ENCODE measurements at regions not wholly inside any gene's neighbourhood (a gene's known extent, or its start where the extent isn't known, plus 50 kb on each side); places are given as distances from the start of the nearest gene placed in this dataset.
A peak's percentile ranks its signal among the peaks of the same experiment; 100 is the strongest.

DNA sequence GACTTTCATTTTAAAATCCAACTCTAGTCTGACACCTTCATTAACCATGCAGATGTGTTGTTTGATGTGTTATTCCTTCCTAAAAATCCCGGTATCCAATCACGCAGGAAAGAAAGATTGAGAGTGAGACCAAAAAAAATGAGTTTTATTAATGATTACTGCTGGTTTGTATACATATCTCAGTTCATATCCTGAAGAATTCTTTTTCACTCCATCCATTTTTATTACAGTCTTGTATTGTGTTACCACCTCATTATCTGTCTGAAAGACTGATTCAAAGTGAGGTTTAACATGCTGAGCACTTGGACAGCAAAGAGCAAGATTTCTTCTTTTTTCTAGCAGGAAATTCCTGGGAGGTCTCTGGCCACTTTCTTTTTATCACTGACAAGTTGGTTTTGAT lies 268.3 kb downstream of the CDH11 start:
- Mint-ChIP-seq H3K4me1 (no peaks in the 10 kb centered on the region), H3K9me3 (peaks cover 0 to 4% of the 10 kb centered on the region in 2 donors), H3K4me3 (no peak overlapping the region), H3K27me3 (no peaks in the 10 kb centered on the region), H3K27ac (peak overlapping the region in 1 of 2 donors; percentile 46)
- ATAC-seq (no peak), DNase-seq (no peak)

DNA sequence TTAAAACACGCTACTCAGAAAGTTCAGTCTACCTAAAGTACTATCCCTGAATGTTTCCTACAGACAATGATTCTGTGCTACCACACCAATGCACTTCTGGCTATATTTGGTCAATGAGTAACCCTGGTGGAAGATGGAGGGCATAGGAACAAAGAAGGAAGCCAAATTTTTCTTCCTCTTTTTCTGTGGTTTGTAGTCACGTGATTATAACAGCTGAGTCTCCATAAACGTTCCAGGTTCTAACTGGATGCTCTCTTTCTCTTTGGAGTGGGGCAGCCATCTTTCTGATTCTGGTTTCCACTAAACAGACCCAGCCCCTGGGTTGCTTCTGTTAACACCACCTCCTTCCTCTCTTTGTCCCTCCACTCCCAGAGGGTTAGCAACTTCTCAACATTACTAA lies 274.9 kb downstream of the CDH11 start:
- H3K4me1 Mint-ChIP-seq = no peaks in the 10 kb centered on the region
- no peak overlapping the region for H3K27ac Mint-ChIP-seq
- DNase-seq (no peak), ATAC-seq (no peak)
- no peaks in the 10 kb centered on the region for H3K27me3 Mint-ChIP-seq
- peaks cover 0 to 5% of the 10 kb centered on the region in 2 donors for H3K9me3 Mint-ChIP-seq
- no peak overlapping the region for H3K4me3 Mint-ChIP-seq

DNA sequence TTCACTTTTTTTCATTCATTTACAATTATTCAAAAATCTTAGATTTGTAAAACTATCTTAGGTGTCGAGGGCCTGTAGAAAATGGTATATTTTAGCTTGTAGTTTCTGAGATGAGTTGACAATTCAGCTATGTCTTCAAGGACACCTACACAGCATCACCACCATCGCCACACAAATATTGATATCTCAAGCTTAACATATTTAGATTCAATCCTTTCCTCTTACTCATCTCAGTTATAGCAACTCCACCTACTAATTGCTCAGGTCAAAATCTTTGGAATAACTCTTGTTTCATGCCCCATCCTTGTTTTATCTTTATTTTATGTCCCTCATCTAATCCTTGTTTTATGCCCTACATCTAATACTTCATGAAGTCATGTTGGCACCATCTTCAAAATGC lies 276.8 kb downstream of the CDH11 start:
- Mint-ChIP-seq H3K27me3 (no peaks in the 10 kb centered on the region), H3K9me3 (peaks cover 8 to 16% of the 10 kb centered on the region in 2 donors), H3K4me1 (no peaks in the 10 kb centered on the region), H3K4me3 (no peak overlapping the region), H3K27ac (no peak overlapping the region)
- no peak for DNase-seq
- no peak for ATAC-seq

DNA sequence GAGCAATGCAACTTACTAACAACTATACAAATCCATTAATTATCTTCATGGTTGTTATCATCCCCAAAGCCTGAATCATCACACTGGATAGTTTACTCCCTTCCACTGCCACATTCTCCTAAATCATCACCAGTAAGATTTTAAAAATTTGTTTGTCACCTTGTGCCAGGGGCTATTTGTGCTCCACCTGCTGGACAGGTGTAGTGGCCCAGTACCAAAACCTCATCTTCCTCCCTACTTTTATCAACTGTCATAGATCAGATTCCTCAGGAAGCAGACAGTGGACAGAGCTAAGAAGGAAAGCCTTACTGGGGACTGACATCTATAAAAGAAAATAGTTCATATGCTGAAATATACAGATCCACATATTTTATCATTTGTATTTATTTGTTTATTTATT lies 280.4 kb downstream of the CDH11 start:
- Mint-ChIP-seq H3K27me3 (no peaks in the 10 kb centered on the region), H3K27ac (no peak overlapping the region), H3K4me3 (no peak overlapping the region), H3K4me1 (no peaks in the 10 kb centered on the region), H3K9me3 (peaks cover 19 to 25% of the 10 kb centered on the region in 2 donors)
- DNase-seq = no peak
- ATAC-seq = no peak

DNA sequence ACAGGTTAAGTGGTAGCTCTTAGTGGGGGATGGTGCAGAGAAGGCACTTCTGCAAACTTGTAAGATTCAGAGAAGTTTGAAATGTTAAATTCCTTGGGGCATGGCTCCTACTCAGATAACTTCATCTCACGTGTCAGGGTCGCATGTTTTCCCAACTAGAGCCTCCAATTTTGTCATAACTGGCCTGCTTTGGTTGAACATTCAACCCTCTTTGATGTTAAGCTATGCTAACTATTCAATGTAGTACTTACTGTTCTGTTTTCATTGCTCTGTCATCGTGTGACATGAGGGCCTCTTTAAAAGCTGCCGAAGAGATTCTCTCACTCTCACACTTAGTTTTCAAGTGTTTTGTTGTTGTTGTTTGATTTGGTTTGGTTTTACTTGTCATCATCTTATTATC lies 280.8 kb downstream of the CDH11 start:
- Mint-ChIP-seq H3K9me3 (peaks cover 19 to 29% of the 10 kb centered on the region in 2 donors), H3K4me3 (no peak overlapping the region), H3K27me3 (no peaks in the 10 kb centered on the region), H3K27ac (no peak overlapping the region), H3K4me1 (no peaks in the 10 kb centered on the region)
- ATAC-seq = no peak
- DNase-seq = no peak

DNA sequence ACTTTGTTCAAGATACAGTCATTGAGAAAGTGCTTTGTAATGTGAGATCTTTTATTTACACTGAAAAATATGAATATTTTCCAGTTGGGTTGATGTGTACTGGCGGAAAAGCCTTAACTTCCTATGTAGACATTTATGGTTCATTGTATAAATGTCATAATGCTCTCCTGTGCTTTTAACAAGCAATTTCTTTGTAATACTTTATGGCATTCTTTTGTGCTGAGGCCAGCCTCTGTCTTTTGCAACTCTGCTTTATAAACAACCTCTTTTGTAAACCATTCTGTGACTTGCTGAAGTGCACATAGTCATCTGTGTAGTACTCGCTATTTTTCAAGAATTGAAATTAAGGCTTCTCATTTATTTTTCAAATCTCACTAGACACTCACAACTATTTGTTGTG lies 291.2 kb downstream of the CDH11 start:
- Mint-ChIP-seq H3K9me3 (peaks cover 13 to 36% of the 10 kb centered on the region in 2 donors), H3K4me1 (no peaks in the 10 kb centered on the region), H3K27ac (no peak overlapping the region), H3K27me3 (no peaks in the 10 kb centered on the region), H3K4me3 (no peak overlapping the region)
- no peak for ATAC-seq
- no peak for DNase-seq

DNA sequence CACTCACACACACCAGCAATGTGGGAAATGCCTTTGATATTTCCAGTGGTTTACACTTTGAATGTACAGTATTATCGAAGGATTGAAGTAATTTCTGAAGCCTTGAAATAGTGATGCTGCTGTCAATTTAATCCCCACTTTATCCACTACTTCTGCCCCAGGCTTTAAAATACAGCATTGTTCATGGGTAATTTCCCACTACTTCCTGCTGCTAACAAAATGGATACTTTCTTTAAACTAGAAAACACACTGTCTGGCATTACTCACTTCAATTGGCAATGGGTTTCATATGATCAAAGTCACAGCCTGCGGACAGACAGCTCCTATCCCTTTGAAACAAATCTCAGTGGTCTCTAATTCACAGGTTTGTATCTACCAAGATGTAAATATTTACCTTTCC lies 292.2 kb downstream of the CDH11 start:
- Mint-ChIP-seq H3K27ac (no peak overlapping the region), H3K4me1 (no peaks in the 10 kb centered on the region), H3K27me3 (no peaks in the 10 kb centered on the region), H3K4me3 (no peak overlapping the region), H3K9me3 (peaks cover 14 to 32% of the 10 kb centered on the region in 2 donors)
- DNase-seq (no peak), ATAC-seq (no peak)

DNA sequence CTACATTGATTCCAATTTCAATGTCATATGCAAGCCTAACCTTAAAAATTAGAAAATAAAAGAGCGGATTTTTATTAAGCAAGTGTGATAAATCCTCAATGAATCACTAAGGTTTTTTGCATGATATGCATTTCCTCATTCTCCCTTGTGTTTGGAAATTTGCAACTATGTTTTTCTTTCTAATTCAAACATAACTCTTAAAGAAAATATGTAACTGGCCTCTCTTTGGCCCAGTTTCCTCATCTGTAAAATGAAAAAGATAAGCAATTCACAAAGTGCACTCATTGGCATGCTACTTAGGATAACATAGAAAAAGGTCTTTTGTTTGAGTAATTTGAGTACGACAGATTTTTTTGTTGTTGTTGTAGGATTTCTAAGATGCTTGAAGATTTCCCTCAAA lies 295.5 kb downstream of the CDH11 start:
- Mint-ChIP-seq H3K4me3 (no peak overlapping the region), H3K9me3 (peaks cover 23 to 32% of the 10 kb centered on the region in 2 donors), H3K4me1 (no peaks in the 10 kb centered on the region), H3K27ac (no peak overlapping the region), H3K27me3 (no peaks in the 10 kb centered on the region)
- DNase-seq = no peak
- no peak for ATAC-seq

DNA sequence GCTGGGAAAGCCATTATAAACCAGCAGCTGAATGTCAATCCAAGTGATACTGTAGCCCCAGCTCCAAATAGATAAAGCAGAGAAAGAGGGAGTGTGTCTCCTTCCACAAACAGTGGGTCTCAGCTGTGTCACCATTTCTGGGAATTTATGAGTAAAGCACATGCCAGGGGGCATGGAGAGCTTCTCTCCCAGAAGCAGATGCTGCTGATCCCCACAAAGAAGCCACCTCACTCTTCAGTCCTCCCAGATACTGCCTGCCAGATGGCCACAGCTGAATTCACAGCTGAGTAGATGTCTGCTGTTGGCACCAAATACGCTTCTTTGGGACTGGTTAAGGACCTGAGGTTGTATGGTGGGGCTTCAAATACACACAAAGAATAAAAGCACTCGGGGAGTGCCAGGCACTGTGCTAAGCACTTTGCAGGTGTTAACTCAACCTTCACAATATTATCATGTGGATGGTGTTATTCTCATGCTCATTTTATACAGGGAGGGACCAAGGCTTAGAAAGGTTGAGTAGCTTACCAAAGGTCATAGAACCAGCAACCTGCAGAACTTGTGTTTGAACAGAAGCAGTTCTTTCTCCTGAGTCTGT lies 298.3 kb downstream of the CDH11 start:
- H3K4me3 Mint-ChIP-seq = no peak overlapping the region
- peaks cover 23 to 31% of the 10 kb centered on the region in 2 donors for H3K9me3 Mint-ChIP-seq
- no peak for ATAC-seq
- H3K27ac Mint-ChIP-seq = no peak overlapping the region
- H3K4me1 Mint-ChIP-seq = no peaks in the 10 kb centered on the region
- DNase-seq = no peak
- H3K27me3 Mint-ChIP-seq = no peaks in the 10 kb centered on the region

DNA sequence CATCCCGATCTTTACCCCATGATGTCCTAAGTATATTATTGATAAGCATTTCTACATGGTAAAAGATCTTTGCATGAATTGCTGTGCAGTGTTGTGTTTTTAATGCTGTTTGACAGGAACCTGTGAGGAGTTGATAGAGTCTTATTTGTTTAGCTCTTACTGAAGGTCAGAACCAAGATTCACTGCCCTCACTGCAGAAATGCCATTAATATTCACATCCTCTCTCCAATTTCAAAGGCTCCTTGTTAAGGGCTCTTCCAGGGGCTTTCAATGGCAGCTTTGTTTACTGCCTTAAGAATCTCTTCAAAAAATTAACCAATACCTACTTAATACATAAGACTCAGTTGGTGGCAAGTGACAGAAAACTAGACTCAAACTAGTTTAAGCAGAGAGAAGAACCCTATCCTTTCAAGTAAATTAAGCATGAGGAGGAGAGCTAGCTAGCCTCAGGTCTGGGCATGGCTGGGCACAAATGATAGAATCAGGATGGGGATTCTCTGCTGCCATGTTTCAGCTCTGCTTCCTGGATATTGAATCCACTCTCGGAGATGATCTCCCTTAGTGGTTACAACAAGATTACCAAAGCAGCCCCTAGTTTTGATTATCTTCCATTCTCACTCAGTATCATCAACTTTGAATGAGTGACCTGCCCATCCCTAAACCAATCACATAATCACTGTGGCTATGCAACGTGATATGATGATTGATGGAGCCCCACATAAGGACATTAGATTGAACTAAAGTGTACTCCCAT lies 311.8 kb downstream of the CDH11 start:
- no peak for ATAC-seq
- DNase-seq = no peak
- no peak overlapping the region for H3K4me3 Mint-ChIP-seq
- peaks cover 0 to 15% of the 10 kb centered on the region in 2 donors for H3K9me3 Mint-ChIP-seq
- H3K27me3 Mint-ChIP-seq = no peaks in the 10 kb centered on the region
- no peak overlapping the region for H3K27ac Mint-ChIP-seq
- no peaks in the 10 kb centered on the region for H3K4me1 Mint-ChIP-seq

DNA sequence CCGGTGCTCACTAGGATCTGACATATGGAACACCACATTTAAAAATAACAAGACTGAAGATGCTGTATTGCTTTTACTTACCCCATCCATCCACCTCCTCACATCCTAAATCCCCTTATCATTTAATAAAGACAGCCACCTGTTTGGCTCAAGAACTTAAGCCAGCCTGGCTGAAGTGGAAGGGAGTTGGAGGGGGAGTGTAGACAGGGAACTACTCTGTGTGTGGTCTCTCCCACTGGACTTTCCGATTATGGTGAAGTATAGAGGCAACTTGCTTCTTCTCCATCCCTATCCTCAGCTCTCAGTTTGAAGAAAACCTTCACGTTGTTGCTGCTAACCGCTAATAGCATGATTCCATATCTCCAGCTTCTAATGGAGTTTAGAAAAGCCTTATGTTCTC lies 313.4 kb downstream of the CDH11 start:
- ATAC-seq = no peak
- no peak for DNase-seq

DNA sequence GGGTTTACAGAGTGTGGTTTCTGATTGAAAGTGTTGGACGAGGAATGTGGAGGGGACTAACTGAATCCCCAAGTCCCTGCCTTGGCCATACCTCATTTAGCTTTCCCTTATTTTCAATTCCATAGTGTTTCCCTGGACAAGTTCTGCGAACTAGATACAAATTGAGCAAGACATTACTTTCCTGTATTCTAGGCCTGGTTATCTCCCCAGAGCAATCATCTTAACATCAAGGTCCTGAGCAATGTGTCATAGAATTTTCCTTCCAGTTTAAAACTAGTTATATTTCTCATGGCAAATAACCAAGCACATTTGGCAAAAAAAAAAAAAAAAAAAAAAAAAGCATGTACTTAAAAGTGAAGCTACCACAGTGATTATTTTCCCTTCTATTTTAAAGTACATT lies 330.1 kb downstream of the CDH11 start:
- Mint-ChIP-seq H3K27me3 (no peaks in the 10 kb centered on the region), H3K9me3 (peaks cover 7 to 12% of the 10 kb centered on the region in 2 donors), H3K4me1 (no peaks in the 10 kb centered on the region), H3K4me3 (no peak overlapping the region), H3K27ac (no peak overlapping the region)
- ATAC-seq (no peak), DNase-seq (no peak)

More for the DNA sequence above, 313.4 kb downstream of the CDH11 start:
- no peaks in the 10 kb centered on the region for H3K27me3 Mint-ChIP-seq
- no peaks in the 10 kb centered on the region for H3K4me1 Mint-ChIP-seq
- no peak overlapping the region for H3K4me3 Mint-ChIP-seq
- H3K27ac Mint-ChIP-seq = no peak overlapping the region
- H3K9me3 Mint-ChIP-seq = peaks cover 6 to 21% of the 10 kb centered on the region in 2 donors

DNA sequence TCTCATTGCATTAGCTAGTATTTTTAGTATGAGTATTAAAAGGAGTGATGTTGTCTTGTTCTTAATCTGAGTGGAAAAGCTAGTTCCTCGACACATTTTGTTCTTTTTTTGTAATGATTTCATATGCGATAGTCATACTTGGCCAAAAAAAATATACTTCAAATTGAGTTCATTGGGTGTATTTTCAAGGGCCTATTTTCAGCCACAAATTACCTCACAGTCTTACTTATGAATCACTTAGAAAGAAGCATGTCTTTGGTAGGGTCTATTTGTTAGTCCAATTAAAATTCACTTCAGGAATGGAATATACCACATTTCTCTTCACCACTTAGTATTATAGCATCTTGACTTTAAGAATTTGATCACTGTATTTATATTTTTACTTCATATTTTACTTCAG lies 337.2 kb downstream of the CDH11 start:
- Mint-ChIP-seq H3K9me3 (peaks cover 9 to 14% of the 10 kb centered on the region in 2 donors), H3K4me3 (no peak overlapping the region)

DNA sequence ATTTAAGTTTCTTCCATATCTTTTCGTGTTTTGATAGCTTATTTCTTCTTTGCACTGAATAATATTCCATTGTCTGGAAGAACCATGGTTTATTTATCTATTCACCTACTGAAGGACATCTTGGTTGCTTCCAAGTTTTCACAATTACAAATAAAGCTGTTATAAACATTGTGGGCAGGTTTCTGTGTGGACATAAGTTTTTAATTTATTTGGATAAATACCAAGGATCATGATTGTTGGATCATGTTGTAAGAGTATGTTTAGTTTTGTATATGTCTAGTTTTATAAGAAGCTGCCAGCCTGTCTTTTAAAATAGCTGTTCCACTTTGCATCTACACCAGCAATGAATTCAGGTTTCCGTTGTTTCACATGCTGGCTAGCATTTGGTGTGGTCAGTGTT lies 339.4 kb downstream of the CDH11 start:
- DNase-seq (no peak), ATAC-seq (no peak)
- Mint-ChIP-seq H3K9me3 (peaks cover 11 to 14% of the 10 kb centered on the region in 2 donors), H3K4me3 (no peak overlapping the region), H3K27ac (no peak overlapping the region), H3K27me3 (no peaks in the 10 kb centered on the region), H3K4me1 (no peaks in the 10 kb centered on the region)

More for the DNA sequence above, 337.2 kb downstream of the CDH11 start:
- no peak overlapping the region for H3K27ac Mint-ChIP-seq
- H3K27me3 Mint-ChIP-seq = no peaks in the 10 kb centered on the region
- DNase-seq = no peak
- no peaks in the 10 kb centered on the region for H3K4me1 Mint-ChIP-seq
- ATAC-seq = no peak

DNA sequence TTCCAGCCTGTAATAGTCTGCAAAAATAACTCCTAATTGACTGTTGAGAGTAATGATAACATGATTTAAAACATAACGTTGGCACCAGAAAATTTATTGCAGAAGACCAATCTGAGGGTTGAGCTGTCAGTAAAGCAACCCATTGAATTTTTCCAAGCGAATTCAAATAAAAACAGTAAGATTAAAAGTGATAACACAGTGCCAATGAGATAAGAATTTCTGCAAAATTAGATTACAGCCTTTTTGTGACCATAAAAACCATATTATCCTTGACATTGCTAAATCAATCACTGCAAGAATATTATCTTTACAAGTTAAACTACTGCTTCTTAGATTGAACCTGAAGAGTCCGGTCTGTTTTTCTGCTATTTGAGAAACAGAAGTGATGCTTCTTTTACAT lies 341.4 kb downstream of the CDH11 start:
- Mint-ChIP-seq H3K4me3 (no peak overlapping the region), H3K27ac (no peak overlapping the region), H3K27me3 (no peaks in the 10 kb centered on the region), H3K9me3 (peaks cover 7 to 9% of the 10 kb centered on the region in 2 donors), H3K4me1 (no peaks in the 10 kb centered on the region)
- no peak for ATAC-seq
- DNase-seq = no peak

DNA sequence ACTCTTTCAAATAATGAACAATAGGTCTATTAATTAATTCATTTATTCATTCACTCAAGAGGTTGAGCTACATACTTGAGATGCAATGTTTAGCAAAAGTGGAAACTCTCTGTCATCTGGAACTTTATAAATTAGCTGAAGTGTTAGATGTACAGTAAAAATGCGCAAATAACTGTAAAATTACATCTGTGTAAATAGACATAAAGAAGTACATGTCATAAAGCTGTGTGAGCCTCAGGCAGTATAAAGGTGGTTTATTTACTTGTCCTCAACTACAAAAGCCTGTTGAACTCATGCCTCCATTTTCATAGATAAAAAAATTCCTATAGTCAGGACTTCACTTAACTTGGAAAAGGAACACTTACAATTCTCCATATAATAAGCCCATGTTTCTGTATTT lies 343.1 kb downstream of the CDH11 start:
- peaks cover 7 to 9% of the 10 kb centered on the region in 2 donors for H3K9me3 Mint-ChIP-seq
- H3K4me1 Mint-ChIP-seq = no peaks in the 10 kb centered on the region
- H3K27ac Mint-ChIP-seq = no peak overlapping the region
- DNase-seq (no peak), ATAC-seq (no peak)
- H3K4me3 Mint-ChIP-seq = no peak overlapping the region
- no peaks in the 10 kb centered on the region for H3K27me3 Mint-ChIP-seq

DNA sequence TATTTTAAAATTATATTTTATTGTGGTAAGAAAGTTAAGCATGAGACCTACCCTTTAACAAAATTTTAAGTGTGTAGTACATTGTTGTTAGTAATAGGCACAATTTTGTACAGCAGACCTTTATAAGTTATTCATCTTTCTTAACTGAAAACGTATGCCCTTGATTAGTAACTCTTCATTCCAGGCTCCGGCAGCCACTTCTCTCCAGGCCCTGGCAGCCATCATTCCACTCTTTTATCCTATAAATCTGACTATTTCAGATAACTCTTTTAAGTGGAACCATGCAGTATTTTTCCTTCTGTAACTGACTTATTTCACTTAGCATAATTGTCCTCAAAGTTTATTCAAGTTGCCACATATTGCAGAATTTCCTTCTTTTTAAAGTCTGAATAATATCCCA lies 348.2 kb downstream of the CDH11 start:
- no peaks in the 10 kb centered on the region for H3K27me3 Mint-ChIP-seq
- no peak for ATAC-seq
- no peak for DNase-seq
- H3K4me1 Mint-ChIP-seq = no peaks in the 10 kb centered on the region
- H3K4me3 Mint-ChIP-seq = no peak overlapping the region
- peaks cover 4 to 15% of the 10 kb centered on the region in 2 donors for H3K9me3 Mint-ChIP-seq
- H3K27ac Mint-ChIP-seq = no peak overlapping the region

Data from stimulated activated naive CD8-positive, alpha-beta T cell treated with anti-CD3 and anti-CD28 coated beads, Interleukin-15, amount 100 ng/mL, for 72 hours (primary cell).